T47D (cell line): ENCODE measurements at regions not wholly inside any gene's neighbourhood (a gene's known extent, or its start where the extent isn't known, plus 50 kb on each side); places are given as distances from the start of the nearest gene placed in this dataset.
"Not testable (repeated sequence)": the region's sequence is repeated elsewhere in the genome, so short reads cannot be mapped to it uniquely, and the experiment has no call there.

Experiments used
- DNase-seq, 2 experiments: peaks; one replicate each; pipeline versions ENCODE4 v3.0.0 to v3.0.0-alpha.2; 2011 to 2012; ENCODE audit warnings: low read depth in 1 of 2, low spot score in 1 of 2
- JUND ChIP-seq: IDR thresholded peaks from 2 replicates; pipeline ENCODE4 v1.6.1; 2012; ENCODE audit warnings: low read depth
- in situ Hi-C: cut with HindIII; loops from 2 replicates; pipeline ENCODE4 v1.10.0; 2016; ENCODE audit warnings: low sequenced_read_pairs, low pct_unique_long_range_greater_than_20kb

- no peak for TF ChIP-seq JUND
- in situ Hi-C loops, result no loop called here
- DNase-seq, result peak; percentile 63 to 83
Measured at GRCh38 chr3:177357352-177358090, 160.2 kb upstream of the TBL1XR1 start.

- in situ Hi-C loops, result no loop called here
- no peak for TF ChIP-seq JUND
- peak; percentile 77 to 100 for DNase-seq
Measured at GRCh38 chr3:177358091-177358976, 161.1 kb upstream of the TBL1XR1 start.

GRCh38 chr3:177358977-177359592, 161.8 kb upstream of the TBL1XR1 start:
- TF ChIP-seq JUND, result no peak
- peak; percentile 60 to 87 for DNase-seq
- in situ Hi-C loops, result no loop called here

- peak; percentile 99 for TF ChIP-seq JUND
- DNase-seq, result peak; percentile 99 to 100
- in situ Hi-C loops, result no loop called here
Measured at GRCh38 chr3:177359593-177360357, 162.5 kb upstream of the TBL1XR1 start.

GRCh38 chr3:177361081-177361938, 164.0 kb upstream of the TBL1XR1 start:
- DNase-seq, result no peak
- no peak for TF ChIP-seq JUND
- in situ Hi-C loops, result no loop called here

GRCh38 chr3:177362626-177363025, 165.3 kb upstream of the TBL1XR1 start:
- TF ChIP-seq JUND, result no peak
- no peak for DNase-seq
- in situ Hi-C loops, result no loop called here

GRCh38 chr3:177364236-177364635, 167.0 kb upstream of the TBL1XR1 start:
- no peak for DNase-seq
- no peak for TF ChIP-seq JUND
- in situ Hi-C loops, result no loop called here

GRCh38 chr3:177365294-177365693, 168.0 kb upstream of the TBL1XR1 start:
- in situ Hi-C loops, DNase-seq: not testable (repeated sequence)

GRCh38 chr3:177367788-177368187, 170.5 kb upstream of the TBL1XR1 start:
- no peak for DNase-seq
- TF ChIP-seq JUND, result no peak
- in situ Hi-C loops, result no loop called here

- no peak for TF ChIP-seq JUND
- in situ Hi-C loops, result no loop called here
- DNase-seq, result no peak
Measured at GRCh38 chr3:177370246-177370822, 173.1 kb upstream of the TBL1XR1 start.

- no peak for DNase-seq
- no peak for TF ChIP-seq JUND
- in situ Hi-C loops, result no loop called here
Measured at GRCh38 chr3:177371146-177371545, 173.9 kb upstream of the TBL1XR1 start.

- in situ Hi-C loops, result no loop called here
- DNase-seq, result no peak
- no peak for TF ChIP-seq JUND
Measured at GRCh38 chr3:177371888-177372287, 174.6 kb upstream of the TBL1XR1 start.
